GM18861 (cell line): ENCODE measurements at regions not wholly inside any gene's neighbourhood (a gene's known extent, or its start where the extent isn't known, plus 50 kb on each side); places are given as distances from the start of the nearest gene placed in this dataset.

ENCODE experiments used
- ATAC-seq: cut with Tn5 transposase; IDR thresholded peaks from one replicate; pipeline ENCODE4 v1.9.1; 2021; ENCODE audit not compliant: unreplicated experiment

DNA sequence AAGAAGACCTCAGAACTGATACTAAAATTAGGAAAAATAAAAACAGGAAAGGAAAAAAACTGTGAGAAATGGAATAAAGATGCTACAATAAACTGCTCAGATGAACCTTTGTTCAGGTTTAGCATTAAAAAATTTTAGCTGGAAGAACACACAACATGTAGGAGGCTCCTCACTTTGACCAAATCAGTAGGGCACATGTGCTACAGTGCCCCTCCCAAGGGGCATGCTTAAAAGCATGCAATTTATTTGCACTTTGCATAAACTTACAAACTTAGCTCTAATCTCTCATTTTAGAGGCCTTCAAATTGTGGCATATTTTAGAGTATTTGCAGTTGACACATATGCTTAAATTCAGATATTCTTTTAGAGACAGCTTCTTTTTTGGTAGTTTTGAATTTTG lies 570.2 kb downstream of the UTRN start:
- ATAC-seq: no peak

DNA sequence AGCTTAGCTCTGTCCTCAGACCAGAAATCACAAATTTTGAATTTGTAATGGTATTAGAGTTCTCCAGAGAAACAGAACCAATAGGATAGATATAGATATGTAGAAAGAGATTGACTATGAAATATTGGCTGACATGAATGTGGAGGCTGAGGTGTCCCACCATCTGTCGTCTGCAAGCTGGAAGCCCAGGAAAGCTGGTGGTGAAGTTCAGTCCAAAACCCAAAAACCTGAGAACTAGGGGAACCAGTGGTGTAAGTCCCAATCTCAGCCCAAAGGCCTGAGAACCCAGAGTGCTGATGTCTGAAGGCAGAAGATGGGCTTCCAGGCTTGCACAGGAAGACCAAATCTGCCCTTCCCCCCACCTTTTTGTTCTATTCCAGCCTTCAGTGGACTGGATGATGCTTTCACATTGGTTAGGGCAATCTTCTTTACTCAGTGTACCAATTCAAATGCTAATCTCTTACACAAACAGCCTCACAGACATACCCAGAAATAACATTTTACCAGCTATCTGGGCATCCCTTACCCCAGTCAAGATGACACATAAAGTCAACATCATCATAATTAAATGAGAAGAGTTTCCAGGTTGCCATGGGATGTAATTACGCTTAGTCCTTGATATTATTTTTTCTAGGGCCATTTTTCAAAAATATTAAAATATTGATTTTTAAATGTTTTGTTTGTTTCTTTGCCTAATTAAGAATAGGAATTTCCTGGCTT lies 570.8 kb downstream of the UTRN start:
- ATAC-seq: no peak

GRCh38 chr6:144856622-144857021 lies 571.5 kb downstream of the UTRN start:
- no peak for ATAC-seq

DNA sequence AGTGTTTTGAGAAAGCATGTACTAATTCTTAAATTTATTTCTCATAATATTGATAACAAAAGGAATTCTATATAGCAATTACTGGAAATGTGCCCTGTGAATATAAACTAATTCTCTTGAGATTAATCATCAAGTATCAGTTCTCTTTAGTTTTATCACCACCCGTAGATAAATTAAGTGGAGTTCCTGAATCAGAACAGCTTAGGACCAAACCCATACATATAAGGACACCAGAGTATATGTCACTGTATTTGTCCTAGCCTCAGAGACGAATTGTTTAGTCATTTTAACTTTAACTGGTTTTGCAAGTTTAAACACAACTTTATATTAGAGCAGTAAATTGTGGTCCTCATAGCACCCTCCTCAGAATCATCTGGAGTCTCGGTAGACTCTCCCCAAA lies 572.0 kb downstream of the UTRN start:
- ATAC-seq: no peak

DNA sequence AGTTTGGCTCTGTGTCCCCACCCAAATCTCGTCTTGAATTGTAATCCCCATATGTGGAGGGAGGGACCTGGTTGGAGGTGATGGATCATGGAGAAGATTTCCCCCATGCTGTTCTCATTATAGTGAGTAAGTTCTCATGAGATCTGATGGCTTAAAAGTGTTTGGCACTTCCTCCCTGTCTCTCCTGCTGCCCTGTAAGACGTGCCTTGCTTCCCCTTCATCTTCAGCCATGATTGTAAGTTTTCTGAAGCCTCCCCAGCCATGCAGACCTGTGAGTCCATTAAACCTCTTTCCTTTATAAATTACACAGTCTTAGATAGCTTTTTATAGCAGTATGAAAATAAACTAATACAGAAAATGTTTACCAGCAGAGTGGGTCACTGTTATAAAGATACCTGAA lies 577.6 kb downstream of the UTRN start:
- no peak for ATAC-seq

DNA sequence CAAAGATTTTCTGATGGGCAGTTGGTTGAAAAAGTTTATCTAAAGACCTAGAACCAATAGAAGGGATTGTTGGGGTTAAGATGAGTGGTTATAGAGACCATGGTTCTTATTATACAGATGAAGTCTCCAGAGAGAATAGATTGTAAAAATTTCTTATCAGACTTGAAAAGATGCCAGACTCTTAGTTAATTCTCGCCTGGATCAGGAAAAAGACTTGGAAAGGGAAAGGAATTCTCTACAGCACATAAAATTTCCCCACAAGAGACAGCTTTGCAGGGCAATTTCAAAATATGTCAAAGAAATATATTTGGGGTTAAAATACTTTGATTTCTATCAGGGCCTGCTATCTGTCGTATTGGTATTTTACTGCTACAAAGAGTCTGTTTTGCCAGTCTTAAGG lies 582.6 kb downstream of the UTRN start:
- no peak for ATAC-seq

GRCh38 chr6:144870782-144871181 lies 585.6 kb downstream of the UTRN start:
- no peak for ATAC-seq

GRCh38 chr6:144873623-144874378 lies 588.7 kb downstream of the UTRN start:
- ATAC-seq: no peak

GRCh38 chr6:144876689-144877088 lies 591.6 kb downstream of the UTRN start:
- no peak for ATAC-seq

- no peak for ATAC-seq
These were observed 592.0 kb downstream of the UTRN start for GRCh38 chr6:144877118-144877517.

- ATAC-seq: no peak
These were observed 593.4 kb downstream of the UTRN start for GRCh38 chr6:144878577-144878976.

GRCh38 chr6:144879436-144879835 lies 594.3 kb downstream of the UTRN start:
- no peak for ATAC-seq

DNA sequence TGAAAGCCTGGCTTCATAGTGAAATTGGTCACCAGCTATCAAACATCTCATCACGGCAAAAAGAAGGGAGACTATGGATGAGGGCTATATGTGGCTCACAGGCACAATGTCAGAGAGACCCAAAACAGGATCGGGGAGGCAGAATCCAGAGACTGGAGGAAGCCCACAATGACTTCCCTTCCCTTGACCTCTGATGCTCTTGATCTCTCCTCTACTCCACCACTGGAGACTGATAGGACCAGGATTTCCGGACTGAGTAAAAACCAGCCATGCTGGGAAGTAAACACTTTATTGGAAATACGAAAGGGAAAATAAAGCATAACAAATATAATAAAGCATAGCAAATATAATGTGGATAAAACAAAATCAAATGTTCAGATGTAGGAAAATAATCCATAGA lies 597.3 kb downstream of the UTRN start:
- no peak for ATAC-seq

DNA sequence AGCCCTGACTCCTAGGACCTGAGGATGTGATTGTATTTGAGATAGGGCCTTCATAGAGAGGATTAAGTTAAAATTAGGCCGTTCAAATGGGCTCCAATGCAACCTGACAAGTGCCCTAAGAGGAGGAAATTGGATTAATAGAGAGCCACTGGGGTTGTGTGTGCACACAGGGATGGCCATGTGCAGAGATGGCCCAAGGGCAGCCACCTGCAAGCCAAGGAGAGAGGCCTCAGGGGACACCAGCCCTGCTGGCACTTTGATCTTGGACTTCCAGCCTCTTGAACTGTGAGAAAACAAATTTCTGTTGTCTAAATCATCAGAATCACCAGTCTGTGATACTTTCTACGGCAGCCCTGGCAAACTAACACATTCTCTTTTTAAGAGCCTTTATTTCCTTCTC lies 598.8 kb downstream of the UTRN start:
- no peak for ATAC-seq

- ATAC-seq: no peak
These were observed 600.7 kb downstream of the UTRN start for GRCh38 chr6:144885817-144886216.

DNA sequence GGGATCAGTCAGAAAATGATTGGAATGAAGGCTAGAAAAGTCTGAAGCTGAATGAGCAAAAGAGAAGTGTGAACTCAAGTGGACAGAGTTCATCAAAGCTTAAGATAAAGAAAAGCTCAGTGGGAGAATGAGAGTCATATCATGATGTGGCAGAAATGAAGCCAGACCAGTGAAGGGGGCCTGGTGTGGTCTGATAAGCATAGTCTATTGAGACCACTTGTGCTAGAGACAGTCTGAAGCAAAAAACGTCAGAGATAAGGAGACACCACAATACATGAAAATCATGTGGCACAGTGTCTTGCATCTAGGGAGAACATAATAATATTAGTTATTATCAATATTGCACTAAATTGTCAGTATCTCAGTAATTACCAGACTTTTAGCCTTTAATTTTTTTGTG lies 601.5 kb downstream of the UTRN start:
- ATAC-seq: no peak

GRCh38 chr6:144888621-144889020 lies 603.5 kb downstream of the UTRN start:
- no peak for ATAC-seq

DNA sequence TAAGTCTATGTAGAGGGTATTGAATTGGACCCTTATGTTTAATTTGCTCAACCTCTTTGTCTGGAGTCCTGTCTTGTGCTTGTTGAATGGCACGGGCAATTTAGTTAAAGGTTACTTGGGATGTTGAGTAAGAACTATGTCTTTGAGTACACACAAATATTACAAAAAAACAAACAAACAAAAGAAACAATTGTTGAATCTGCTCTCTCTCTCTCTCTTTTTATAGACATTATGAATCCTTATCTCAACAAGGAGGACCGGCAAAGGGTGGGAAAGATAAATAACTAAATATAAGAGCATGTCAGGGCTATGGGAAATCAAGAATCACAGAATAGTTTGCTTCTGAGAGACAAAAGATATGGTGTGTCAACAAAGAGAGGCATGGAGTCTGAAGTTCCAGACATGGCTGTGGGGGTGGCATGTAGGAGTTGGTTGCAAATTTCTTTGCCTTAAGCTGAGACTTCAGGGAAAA lies 608.6 kb downstream of the UTRN start:
- no peak for ATAC-seq

DNA sequence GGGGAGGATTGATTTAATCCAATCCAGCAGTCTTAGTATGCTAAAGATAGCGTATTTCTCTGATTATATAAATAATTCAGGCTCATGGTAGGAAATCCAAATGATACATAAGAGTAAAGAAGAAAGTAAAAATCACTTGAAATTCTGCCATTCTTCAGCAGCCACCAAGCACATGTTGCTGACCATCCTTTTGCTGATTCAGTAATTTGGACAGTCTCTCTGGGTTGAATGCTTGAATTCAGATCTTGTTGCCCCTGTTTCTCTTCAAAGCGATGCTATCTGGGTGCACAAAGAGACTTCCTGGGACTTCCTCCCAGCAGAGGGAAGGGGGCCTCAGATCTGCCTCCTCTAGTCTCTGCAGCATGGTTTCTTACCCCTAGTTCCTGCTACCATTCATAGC lies 609.1 kb downstream of the UTRN start:
- no peak for ATAC-seq

- no peak for ATAC-seq
These were observed 610.5 kb downstream of the UTRN start for GRCh38 chr6:144895313-144896278.

DNA sequence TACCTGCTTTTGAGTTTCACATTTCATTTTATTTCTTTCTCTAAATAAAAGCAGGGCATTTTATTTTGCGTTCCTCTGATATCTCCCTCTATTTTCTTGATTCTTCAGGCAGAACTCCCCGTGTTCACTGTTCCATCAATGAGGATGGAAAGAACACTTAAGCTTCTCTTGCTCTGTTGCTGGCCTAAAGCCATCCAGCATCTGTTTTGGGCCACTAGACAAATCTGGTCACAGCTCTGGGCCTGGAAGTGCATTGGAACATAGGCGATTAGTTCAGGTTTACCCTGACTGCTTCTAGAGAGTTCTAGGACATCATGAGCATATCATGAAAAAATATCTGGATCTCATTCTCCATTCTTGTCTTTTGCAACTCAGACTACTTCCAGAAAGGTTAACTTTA lies 611.2 kb downstream of the UTRN start:
- no peak for ATAC-seq
